Glutamatergic neuron (in vitro differentiated cells): ENCODE measurements at regions not wholly inside any gene's neighbourhood (a gene's known extent, or its start where the extent isn't known, plus 50 kb on each side); places are given as distances from the start of the nearest gene placed in this dataset.

Experiments
- DNase-seq: peaks from one replicate; pipeline ENCODE4 v3.0.0; 2022
- H3K27ac Mint-ChIP-seq: one replicate; pipeline ENCODE4 v1.8.0; 2020; ENCODE audit warnings: mild to moderate bottlenecking, mixed read lengths, inconsistent platforms; ENCODE audit not compliant: unreplicated experiment
- H3K27me3 Mint-ChIP-seq: one replicate; pipeline ENCODE4 v1.8.0; 2020; ENCODE audit warnings: mild to moderate bottlenecking, moderate library complexity, mixed read lengths, inconsistent platforms; ENCODE audit not compliant: unreplicated experiment
- H3K36me3 Mint-ChIP-seq: one replicate; pipeline ENCODE4 v1.8.0; 2020; ENCODE audit warnings: mild to moderate bottlenecking, mixed read lengths, inconsistent platforms; ENCODE audit not compliant: unreplicated experiment
- H3K4me1 Mint-ChIP-seq: one replicate; pipeline ENCODE4 v1.8.0; 2020; ENCODE audit warnings: mild to moderate bottlenecking, low read depth, mixed read lengths, inconsistent platforms; ENCODE audit not compliant: unreplicated experiment
- H3K4me3 Mint-ChIP-seq: one replicate; pipeline ENCODE4 v1.8.0; 2020; ENCODE audit warnings: mild to moderate bottlenecking, mixed read lengths, inconsistent platforms; ENCODE audit not compliant: unreplicated experiment
- H3K9me3 Mint-ChIP-seq: one replicate; pipeline ENCODE4 v1.8.0; 2020; ENCODE audit warnings: mild to moderate bottlenecking, moderate library complexity, mixed read lengths, inconsistent platforms; ENCODE audit not compliant: unreplicated experiment
- CTCF ChIP-seq: fragments of 200-600 bp; sonication (generic); IDR thresholded peaks from one replicate; pipeline ENCODE4 v1.5.0; 2021; ENCODE audit not compliant: partially characterized antibody, unreplicated experiment

DNA sequence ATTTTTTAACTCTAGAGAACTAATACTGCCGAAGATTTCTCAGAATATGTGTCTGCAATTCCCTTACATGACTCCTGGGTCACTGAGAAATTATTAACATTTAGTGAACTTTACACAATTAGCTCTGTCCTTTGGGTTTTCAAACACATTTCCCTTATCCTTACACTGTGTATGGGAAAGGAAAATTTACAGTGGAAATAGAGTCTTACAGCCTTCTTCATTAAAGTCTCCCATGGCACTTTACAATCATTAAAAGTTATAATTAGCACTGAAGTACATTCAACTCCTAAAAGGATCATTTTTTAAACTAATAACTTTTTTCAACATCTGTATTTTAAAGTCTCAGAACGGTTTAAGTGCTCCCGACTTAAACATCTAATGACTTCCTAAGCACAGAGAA, 627.5 kb upstream of the TYRP1 start:
- H3K36me3 Mint-ChIP-seq, result no peaks in the 10 kb centered on the region
- no peak overlapping the region for H3K27ac Mint-ChIP-seq
- no peak for DNase-seq
- no peak overlapping the region for H3K4me3 Mint-ChIP-seq
- H3K4me1 Mint-ChIP-seq, result no peaks in the 10 kb centered on the region
- H3K9me3 Mint-ChIP-seq, result no peaks in the 10 kb centered on the region
- H3K27me3 Mint-ChIP-seq, result no peaks in the 10 kb centered on the region
- TF ChIP-seq CTCF, result no peak

GRCh38 chr9:12066455-12067035, 626.6 kb upstream of the TYRP1 start:
- DNase-seq, result no peak
- H3K4me3 Mint-ChIP-seq, result no peak overlapping the region
- H3K4me1 Mint-ChIP-seq, result no peaks in the 10 kb centered on the region
- no peaks in the 10 kb centered on the region for H3K9me3 Mint-ChIP-seq
- no peaks in the 10 kb centered on the region for H3K36me3 Mint-ChIP-seq
- H3K27ac Mint-ChIP-seq, result no peak overlapping the region
- no peak for TF ChIP-seq CTCF
- no peaks in the 10 kb centered on the region for H3K27me3 Mint-ChIP-seq

GRCh38 chr9:12069366-12069765, 623.8 kb upstream of the TYRP1 start:
- no peaks in the 10 kb centered on the region for H3K9me3 Mint-ChIP-seq
- no peak overlapping the region for H3K4me3 Mint-ChIP-seq
- no peaks in the 10 kb centered on the region for H3K27me3 Mint-ChIP-seq
- H3K27ac Mint-ChIP-seq, result no peak overlapping the region
- no peak for TF ChIP-seq CTCF
- no peaks in the 10 kb centered on the region for H3K4me1 Mint-ChIP-seq
- no peaks in the 10 kb centered on the region for H3K36me3 Mint-ChIP-seq
- no peak for DNase-seq

DNA sequence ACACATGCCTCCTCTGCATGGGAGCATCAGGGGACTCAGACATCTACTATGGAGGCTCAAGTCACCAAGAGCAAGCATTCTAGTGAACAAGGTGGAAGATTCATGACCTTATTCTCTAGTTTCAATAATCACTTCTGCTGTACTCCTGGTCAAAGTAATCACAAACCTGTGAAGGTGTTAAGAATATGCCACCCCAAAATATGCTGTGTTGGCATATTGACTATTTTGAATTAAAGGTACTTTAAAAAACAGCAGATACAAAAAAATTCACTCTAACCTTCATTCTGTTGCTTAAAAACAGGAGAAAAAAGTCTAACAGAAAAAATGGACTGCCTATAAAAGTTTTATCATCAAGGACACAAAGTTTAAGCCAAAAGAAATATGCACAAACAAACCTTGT, 607.8 kb upstream of the TYRP1 start:
- Mint-ChIP-seq H3K36me3 (no peaks in the 10 kb centered on the region), H3K9me3 (peaks cover 4% of the 10 kb centered on the region), H3K4me1 (no peaks in the 10 kb centered on the region), H3K4me3 (no peak overlapping the region), H3K27me3 (no peaks in the 10 kb centered on the region), H3K27ac (no peak overlapping the region)
- TF ChIP-seq CTCF, result no peak
- no peak for DNase-seq

- Mint-ChIP-seq H3K27me3 (no peaks in the 10 kb centered on the region), H3K27ac (no peak overlapping the region), H3K9me3 (peaks cover 2% of the 10 kb centered on the region), H3K36me3 (no peaks in the 10 kb centered on the region), H3K4me1 (no peaks in the 10 kb centered on the region), H3K4me3 (no peak overlapping the region)
- TF ChIP-seq CTCF, result no peak
- DNase-seq, result no peak
Measured at GRCh38 chr9:12091865-12092527, 601.2 kb upstream of the TYRP1 start.
